Adrenal gland (tissue), 9 donors: ENCODE measurements at regions not wholly inside any gene's neighbourhood (a gene's known extent, or its start where the extent isn't known, plus 50 kb on each side); places are given as distances from the start of the nearest gene placed in this dataset.

Source experiments
- DNase-seq, 7 donors: peaks; one replicate each; pipeline ENCODE4 v3.0.0-alpha.2; 2019 to 2020
- H3K27ac ChIP-seq, 5 donors: fragments of 200-600 bp; sonication (generic) in 4 of 5; 1 replicate in 3 of 5; 2 replicates in 2 of 5; pipeline versions ENCODE4 v1.5.1 to v1.8.0; 2016 to 2020; ENCODE audit warnings: mild to moderate bottlenecking in 1 of 5
- H3K27me3 ChIP-seq: fragments of 200-600 bp; 2 replicates; pipeline ENCODE4 v1.8.0; 2021
- H3K36me3 ChIP-seq, 2 donors: fragments of 200-600 bp; replicated peaks in 1 of 2; 1 replicate in 1 of 2; 2 replicates in 1 of 2; pipeline versions ENCODE4 v1.5.1 to v1.8.0; 2018 to 2022
- H3K4me1 ChIP-seq, 2 donors: fragments of 200-600 bp; replicated peaks in 1 of 2; 1 replicate in 1 of 2; 2 replicates in 1 of 2; pipeline versions ENCODE4 v1.5.1 to v1.8.0; 2018 to 2021
- H3K4me3 ChIP-seq, 4 donors: fragments of 200-600 bp; sonication (generic) in 3 of 4; one replicate each; pipeline ENCODE4 v1.5.1; 2016 to 2018
- H3K9me3 ChIP-seq, 3 donors: fragments of 200-600 bp; sonication (generic) in 1 of 3; replicated peaks in 1 of 3; 1 replicate in 2 of 3; 2 replicates in 1 of 3; pipeline versions ENCODE4 v1.5.1 to v1.8.0; 2016 to 2021
- CTCF ChIP-seq, 6 experiments: fragments of 450-650 bp in 4 of 6; fragments of 200-600 bp in 2 of 6; sonication (generic) in 1 of 6; IDR thresholded peaks; 1 replicate in 5 of 6; 2 replicates in 1 of 6; pipeline versions ENCODE4 v1.5.1 to v1.8.0; 2016 to 2021; ENCODE audit warnings: antibody characterized with exemption in 6 of 6, mild to moderate bottlenecking in 2 of 6, moderate library complexity in 1 of 6
- POLR2A ChIP-seq, 2 donors: fragments of 450-650 bp; IDR thresholded peaks; one replicate each; pipeline ENCODE4 v1.6.1; 2017; ENCODE audit warnings: antibody characterized with exemption in 2 of 2, mild to moderate bottlenecking in 2 of 2, moderate library complexity in 1 of 2
- WGBS, 4 donors: extraction: QIAGEN DNeasy Blood & Tissue Kit in 2 of 4; methylation state at CpG; one replicate each; pipeline versions ENCODE4 v1.1.5 to v1.1.7; 2013 to 2017; 5-methylcytosine and 5-hydroxymethylcytosine counted together
- intact Hi-C, 2 donors: fragments of 100-400 bp; cut with DNase I; formaldehyde crosslinking; loops; one replicate each; pipeline versions ENCODE4 v1.14.1 to v1.15.0; 2022 to 2023
- donor health status: healthy with polysubstance abuse.
- donor health status: Bipolar disorder and iron deficiency.
- donor health status: DM: yes; HTN: yes; CAD: no.
- donor health status: DM: no; HTN: no; CAD: no.
- donor health status: DM: no; HTN: no; CAD: no.

GRCh38 chr2:15702452-15702851 is 110.8 kb downstream of the DDX1 start:
- no peak for TF ChIP-seq POLR2A (IDR thresholded peaks at IDR 0.05)
- no peak for TF ChIP-seq CTCF (IDR thresholded peaks at IDR 0.05)
- Histone ChIP-seq H3K4me1 (no peaks in the 10 kb centered on the region), H3K27ac (no peak overlapping the region), H3K4me3 (no peak overlapping the region), H3K9me3 (no peaks in the 10 kb centered on the region), H3K27me3 (no peaks in the 10 kb centered on the region), H3K36me3 (no peaks in the 10 kb centered on the region)
- DNase-seq, result no peak
- 67 to 85% (median 74%) methylated on average over 3 to 4 of the region's 4 CpGs for WGBS, 4 donors
- intact Hi-C loops, result no loop called here

- no peaks in the 10 kb centered on the region for H3K4me1 ChIP-seq
- H3K27ac ChIP-seq, result no peak overlapping the region
- H3K27me3 ChIP-seq, result no peaks in the 10 kb centered on the region
- intact Hi-C loops, result no loop called here
- H3K9me3 ChIP-seq, result no peaks in the 10 kb centered on the region
- H3K36me3 ChIP-seq, result no peaks in the 10 kb centered on the region
- no peak for DNase-seq
- H3K4me3 ChIP-seq, result no peak overlapping the region
- no peak for TF ChIP-seq CTCF (IDR thresholded peaks at IDR 0.05)
- no peak for TF ChIP-seq POLR2A (IDR thresholded peaks at IDR 0.05)
- WGBS, 4 donors, result 80 to 100% (median 84%) methylated on average over 1 of the region's 1 CpG
These were observed 111.7 kb downstream of the DDX1 start for GRCh38 chr2:15703365-15703869.

- no peaks in the 10 kb centered on the region for H3K4me1 ChIP-seq
- TF ChIP-seq CTCF (IDR thresholded peaks at IDR 0.05), result no peak
- no peak for TF ChIP-seq POLR2A (IDR thresholded peaks at IDR 0.05)
- intact Hi-C loops, result no loop called here
- no peaks in the 10 kb centered on the region for H3K27me3 ChIP-seq
- H3K4me3 ChIP-seq, result no peak overlapping the region
- no peaks in the 10 kb centered on the region for H3K36me3 ChIP-seq
- DNase-seq, result no peak
- H3K27ac ChIP-seq, result peak overlapping the region in 1 of 5 donors; percentile 8
- H3K9me3 ChIP-seq, result no peaks in the 10 kb centered on the region
- WGBS, 4 donors, result 46 to 59% (median 55%) methylated on average over 2 of the region's 2 CpGs
These were observed 112.6 kb downstream of the DDX1 start for GRCh38 chr2:15704086-15704787.

GRCh38 chr2:15704788-15705115 is 113.1 kb downstream of the DDX1 start:
- 63 to 78% (median 72%) methylated on average over 1 of the region's 1 CpG for whole genome bisulfite sequencing, 4 donors
- Histone ChIP-seq H3K27me3 (no peaks in the 10 kb centered on the region), H3K4me1 (no peaks in the 10 kb centered on the region), H3K4me3 (no peak overlapping the region), H3K9me3 (no peaks in the 10 kb centered on the region), H3K27ac (no peak overlapping the region), H3K36me3 (no peaks in the 10 kb centered on the region)
- intact Hi-C loops, result no loop called here
- no peak for DNase-seq
- TF ChIP-seq POLR2A (IDR thresholded peaks at IDR 0.05) (no peak), CTCF (IDR thresholded peaks at IDR 0.05) (no peak)
